Kidney epithelial cell (primary cell): ENCODE measurements at regions not wholly inside any gene's neighbourhood (a gene's known extent, or its start where the extent isn't known, plus 50 kb on each side); places are given as distances from the start of the nearest gene placed in this dataset.

Experiments used
- DNase-seq: peaks from one replicate; pipeline ENCODE4 v3.0.0-alpha.2; 2010; ENCODE audit warnings: low read depth
- H3K27me3 ChIP-seq: 2 replicates; pipeline ENCODE4 v1.6.0; 2011; ENCODE audit warnings: low read length; ENCODE audit not compliant: control insufficient read depth, insufficient read depth
- H3K36me3 ChIP-seq: 2 replicates; pipeline ENCODE4 v1.5.1; 2011; ENCODE audit warnings: low read length; ENCODE audit not compliant: control insufficient read depth, insufficient read depth
- H3K4me3 ChIP-seq: 2 replicates; pipeline ENCODE4 v1.5.1; 2011; ENCODE audit warnings: low read depth, mild to moderate bottlenecking, control low read depth, low read length
- CTCF ChIP-seq: IDR thresholded peaks from 2 replicates; pipeline ENCODE4 v1.5.1; 2011; ENCODE audit warnings: mild to moderate bottlenecking, moderate library complexity, low read length, control low read depth, inconsistent platforms; ENCODE audit not compliant: insufficient read depth, poor library complexity, severe bottlenecking

DNA sequence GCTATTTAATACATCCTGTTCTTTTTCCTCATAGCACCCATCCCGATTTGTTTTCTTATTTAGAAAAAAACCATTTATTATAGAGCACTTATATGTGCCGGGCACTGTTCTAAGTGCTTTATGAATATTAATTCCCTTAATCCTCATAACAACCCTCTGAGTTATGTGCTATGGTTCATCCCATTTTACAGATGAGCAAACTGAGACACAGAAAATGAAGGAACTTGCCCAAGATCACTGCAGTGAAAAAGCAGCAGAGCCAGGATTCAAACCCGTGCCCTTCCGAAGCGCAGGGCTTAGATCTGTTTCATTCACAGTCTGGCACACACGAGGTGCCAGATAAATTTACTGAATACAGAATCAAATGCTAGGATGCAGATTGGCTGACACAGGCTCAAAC, 85.1 kb upstream of the ZC3H12A start:
- no peak for TF ChIP-seq CTCF
- H3K36me3 ChIP-seq: no peaks in the 10 kb centered on the region
- DNase-seq: no peak

GRCh38 chr1:37391211-37392011, 83.0 kb upstream of the ZC3H12A start:
- Histone ChIP-seq H3K4me3 (no peak overlapping the region), H3K27me3 (peaks cover 10% of the 10 kb centered on the region), H3K36me3 (no peaks in the 10 kb centered on the region)
- no peak for DNase-seq
- TF ChIP-seq CTCF: no peak

More for the DNA sequence above, 85.1 kb upstream of the ZC3H12A start:
- peaks cover 8% of the 10 kb centered on the region for H3K27me3 ChIP-seq
- H3K4me3 ChIP-seq: no peak overlapping the region

GRCh38 chr1:37392051-37392450, 82.3 kb upstream of the ZC3H12A start:
- no peak for DNase-seq
- no peaks in the 10 kb centered on the region for H3K36me3 ChIP-seq

GRCh38 chr1:37393173-37394120, 80.9 kb upstream of the ZC3H12A start:
- no peak for TF ChIP-seq CTCF

More at GRCh38 chr1:37392051-37392450, 82.3 kb upstream of the ZC3H12A start:
- no peak overlapping the region for H3K4me3 ChIP-seq
- TF ChIP-seq CTCF: no peak
- peaks cover 10% of the 10 kb centered on the region for H3K27me3 ChIP-seq

GRCh38 chr1:37394574-37395464, 79.6 kb upstream of the ZC3H12A start:
- no peaks in the 10 kb centered on the region for H3K36me3 ChIP-seq
- DNase-seq: no peak

More at GRCh38 chr1:37393173-37394120, 80.9 kb upstream of the ZC3H12A start:
- peaks cover 10% of the 10 kb centered on the region for H3K27me3 ChIP-seq
- no peak for DNase-seq
- H3K36me3 ChIP-seq: no peaks in the 10 kb centered on the region
- no peak overlapping the region for H3K4me3 ChIP-seq

More at GRCh38 chr1:37394574-37395464, 79.6 kb upstream of the ZC3H12A start:
- Histone ChIP-seq H3K27me3 (peaks cover 10% of the 10 kb centered on the region), H3K4me3 (no peak overlapping the region)
- TF ChIP-seq CTCF: no peak
